ENCODE measurements at regions not wholly inside any gene's neighbourhood (a gene's known extent, or its start where the extent isn't known, plus 50 kb on each side); places are given as distances from the start of the nearest gene placed in this dataset.
A peak's percentile ranks its signal among the peaks of the same experiment; 100 is the strongest.

- intact Hi-C loops (cut with micrococcal nuclease) (no loop called here), in situ Hi-C loops (cut with MboI; ENCODE audit: low sequenced_read_pairs) (no loop called here), dilution Hi-C loops (cut with HindIII; ENCODE audit: low sequenced_read_pairs, unreplicated experiment) (no loop called here)
- peaks cover 18% of the 10 kb centered on the region; the same call in 1 of the 2 replicates for H3K4me1 ChIP-seq (ENCODE audit: control insufficient read depth, insufficient read depth, low read length)
- no peak overlapping the region for H4K5ac ChIP-seq (ENCODE audit: low read depth, low read length)
- H3K4me2 ChIP-seq (ENCODE audit: low read depth, low read length) = no peak overlapping the region
- peak overlapping the region; percentile 26; the same call in 1 of the 2 replicates for H2BK120ac ChIP-seq (ENCODE audit: low read depth, low read length)
- peak overlapping the region; percentile 49 for H2AFZ ChIP-seq (replicated peaks; ENCODE audit: low read length, poor library complexity)
- no peaks in the 10 kb centered on the region for H3K36me3 ChIP-seq (ENCODE audit: control insufficient read depth, insufficient read depth, low read length)
- no peak overlapping the region for H3K56ac ChIP-seq (ENCODE audit: extremely low read depth, insufficient read depth, low read length)
- no peak overlapping the region; a peak in 2 of 4 replicates for H4K8ac ChIP-seq (ENCODE audit: low read depth in 2 of 2, low read length in 2 of 2)
- no peak overlapping the region for H2BK5ac ChIP-seq (ENCODE audit: low read depth, low read length, poor library complexity, severe bottlenecking)
- no peak overlapping the region for H3K4ac ChIP-seq (ENCODE audit: low read depth, low read length)
- no peaks in the 10 kb centered on the region for H4K20me1 ChIP-seq (ENCODE audit: insufficient read depth, low read length)
- no peak overlapping the region for H3K18ac ChIP-seq (ENCODE audit: low read depth, low read length)
- BruUV-seq (replicated peaks) = no TSS peak
- 93% methylated on average over 5 of the region's 25 CpGs; no CpG with 5 or more reads in 1 of the 2 experiments for WGBS, 2 experiments (ENCODE audit: extremely low coverage in 2 of 2, insufficient read length in 1 of 2)
- no peak overlapping the region for H3K9ac ChIP-seq (ENCODE audit: low read depth, low read length)
- H3K27ac ChIP-seq (ENCODE audit: insufficient read depth, low read length) = no peak overlapping the region
- TF ChIP-seq BHLHE40 (IDR thresholded peaks at IDR 0.05; ENCODE audit: low read depth, low read length) (no peak), RFX5 (IDR thresholded peaks at IDR 0.05; ENCODE audit: low read depth, low read length) (no peak), MXI1 (IDR thresholded peaks at IDR 0.05; ENCODE audit: borderline replicate concordance, low read depth, low read length) (no peak), NFE2L2 (IDR thresholded peaks at IDR 0.05; ENCODE audit: low read depth, low read length) (no peak), MAFK (IDR thresholded peaks at IDR 0.05; ENCODE audit: low read depth, low read length) (no peak)
- TF ChIP-seq, protein P1, sequence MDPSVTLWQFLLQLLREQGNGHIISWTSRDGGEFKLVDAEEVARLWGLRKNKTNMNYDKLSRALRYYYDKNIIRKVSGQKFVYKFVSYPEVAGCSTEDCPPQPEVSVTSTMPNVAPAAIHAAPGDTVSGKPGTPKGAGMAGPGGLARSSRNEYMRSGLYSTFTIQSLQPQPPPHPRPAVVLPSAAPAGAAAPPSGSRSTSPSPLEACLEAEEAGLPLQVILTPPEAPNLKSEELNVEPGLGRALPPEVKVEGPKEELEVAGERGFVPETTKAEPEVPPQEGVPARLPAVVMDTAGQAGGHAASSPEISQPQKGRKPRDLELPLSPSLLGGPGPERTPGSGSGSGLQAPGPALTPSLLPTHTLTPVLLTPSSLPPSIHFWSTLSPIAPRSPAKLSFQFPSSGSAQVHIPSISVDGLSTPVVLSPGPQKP (IDR thresholded peaks at IDR 0.05; ENCODE audit: borderline replicate concordance, low read depth, low read length) = no peak
- ChIA-PET CTCF (interaction anchor here (0.5 kb wide), 1 partner anchor 139 kb away, joined by 3 read pairs; no protein-coding TSS in a partner anchor), POLR2A (ENCODE audit: unreplicated experiment) (no interaction called here)
- no peaks in the 10 kb centered on the region for H3K79me1 ChIP-seq (ENCODE audit: low read depth in 1 of 2, low read length in 2 of 2)
- peaks cover under 1% of the 10 kb centered on the region for H3K9me3 ChIP-seq (ENCODE audit: control insufficient read depth, insufficient read depth, low read length)
- no peaks in the 10 kb centered on the region; the same call in 1 of the 2 replicates for H3K9me1 ChIP-seq (ENCODE audit: insufficient read depth, low read length)
- H2AK9ac ChIP-seq (replicated peaks; ENCODE audit: low read depth, low read length, poor library complexity) = peak overlapping the region; percentile 57
- no peak overlapping the region for H3K23ac ChIP-seq (ENCODE audit: low read depth, low read length)
- no peak for ATAC-seq (ENCODE audit: low read depth)
- H2BK20ac ChIP-seq (ENCODE audit: low read depth, low read length) = 0 out of 2 replicates have a peak overlapping the region, but pooled peaks have one; percentile 12
- no peak overlapping the region; the same call in 2 of the 3 replicates for H2BK15ac ChIP-seq (ENCODE audit: low read depth, low read length)
- H3K27me3 ChIP-seq (ENCODE audit: control insufficient read depth, insufficient read depth, low read length) = no peaks in the 10 kb centered on the region
- H3K14ac ChIP-seq (replicated peaks; ENCODE audit: low read depth, low read length) = no peak overlapping the region
- H4K91ac ChIP-seq (ENCODE audit: insufficient read depth, low read depth, low read length) = no peak overlapping the region
- DNase-seq = no peak
- H2AK5ac ChIP-seq (ENCODE audit: low read depth, low read length) = peak overlapping the region; percentile 30
- H3K4me3 ChIP-seq (ENCODE audit: insufficient read depth, low read depth, low read length) = no peak overlapping the region
Observed at GRCh38 chr9:129350143-129350935, 172.3 kb upstream of the IER5L start.
